ENCODE measurements at regions not wholly inside any gene's neighbourhood (a gene's known extent, or its start where the extent isn't known, plus 50 kb on each side); places are given as distances from the start of the nearest gene placed in this dataset.
"Not testable (repeated sequence)": the region's sequence is repeated elsewhere in the genome, so short reads cannot be mapped to it uniquely, and the experiment has no call there.

DNA sequence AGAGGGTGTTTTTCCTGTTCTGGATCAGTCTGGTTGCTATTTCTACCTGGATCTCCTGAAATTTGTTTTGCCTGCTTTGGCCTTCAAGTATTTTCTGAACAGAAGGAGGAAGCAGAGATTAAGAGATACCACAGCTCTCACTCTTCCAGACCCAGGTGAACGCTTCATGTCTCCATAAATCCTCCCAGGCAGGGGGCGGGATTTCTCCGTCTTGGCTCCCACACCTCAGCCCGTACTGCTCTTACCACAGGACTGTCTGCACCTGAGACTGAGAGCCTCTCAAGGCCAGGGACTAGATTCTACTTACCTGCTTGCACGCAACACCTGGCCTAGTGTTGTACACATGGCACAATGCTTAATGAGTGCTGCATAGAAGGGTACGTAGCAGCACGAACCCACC is 59.9 kb upstream of the LRPPRC start:
- no peak for DNase-seq (ENCODE audit: extremely low spot score in 2 of 2)
- Histone ChIP-seq H3K9me3 (no peaks in the 10 kb centered on the region), H3K27me3 (no peaks in the 10 kb centered on the region), H3K27ac (no peak overlapping the region), H3K36me3 (no peaks in the 10 kb centered on the region), H3K4me1 (no peaks in the 10 kb centered on the region), H3K4me3 (no peak overlapping the region)
- intact Hi-C loops (cut with DNase I): no loop called here
- no peak for TF ChIP-seq POLR2AphosphoS5 (IDR thresholded peaks at IDR 0.05; ENCODE audit: insufficient read depth in 1 of 2, low read depth in 1 of 2)
- TF ChIP-seq, protein P1, sequence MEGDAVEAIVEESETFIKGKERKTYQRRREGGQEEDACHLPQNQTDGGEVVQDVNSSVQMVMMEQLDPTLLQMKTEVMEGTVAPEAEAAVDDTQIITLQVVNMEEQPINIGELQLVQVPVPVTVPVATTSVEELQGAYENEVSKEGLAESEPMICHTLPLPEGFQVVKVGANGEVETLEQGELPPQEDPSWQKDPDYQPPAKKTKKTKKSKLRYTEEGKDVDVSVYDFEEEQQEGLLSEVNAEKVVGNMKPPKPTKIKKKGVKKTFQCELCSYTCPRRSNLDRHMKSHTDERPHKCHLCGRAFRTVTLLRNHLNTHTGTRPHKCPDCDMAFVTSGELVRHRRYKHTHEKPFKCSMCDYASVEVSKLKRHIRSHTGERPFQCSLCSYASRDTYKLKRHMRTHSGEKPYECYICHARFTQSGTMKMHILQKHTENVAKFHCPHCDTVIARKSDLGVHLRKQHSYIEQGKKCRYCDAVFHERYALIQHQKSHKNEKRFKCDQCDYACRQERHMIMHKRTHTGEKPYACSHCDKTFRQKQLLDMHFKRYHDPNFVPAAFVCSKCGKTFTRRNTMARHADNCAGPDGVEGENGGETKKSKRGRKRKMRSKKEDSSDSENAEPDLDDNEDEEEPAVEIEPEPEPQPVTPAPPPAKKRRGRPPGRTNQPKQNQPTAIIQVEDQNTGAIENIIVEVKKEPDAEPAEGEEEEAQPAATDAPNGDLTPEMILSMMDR (IDR thresholded peaks at IDR 0.05): no peak
- no peak for TF ChIP-seq POLR2A (IDR thresholded peaks at IDR 0.05)

GRCh38 chr2:44056947-44057346 is 61.2 kb upstream of the LRPPRC start:
- Histone ChIP-seq H3K36me3 (no peaks in the 10 kb centered on the region), H3K4me3 (no peak overlapping the region), H3K27ac (no peak overlapping the region), H3K27me3 (no peaks in the 10 kb centered on the region), H3K4me1 (no peaks in the 10 kb centered on the region), H3K9me3 (no peaks in the 10 kb centered on the region)
- no peak for DNase-seq (ENCODE audit: extremely low spot score in 2 of 2)
- intact Hi-C loops (cut with DNase I): no loop called here
- TF ChIP-seq, protein P1 (IDR thresholded peaks at IDR 0.05): no peak
- no peak for TF ChIP-seq POLR2AphosphoS5 (IDR thresholded peaks at IDR 0.05; ENCODE audit: insufficient read depth in 1 of 2, low read depth in 1 of 2)
- no peak for TF ChIP-seq POLR2A (IDR thresholded peaks at IDR 0.05)

DNA sequence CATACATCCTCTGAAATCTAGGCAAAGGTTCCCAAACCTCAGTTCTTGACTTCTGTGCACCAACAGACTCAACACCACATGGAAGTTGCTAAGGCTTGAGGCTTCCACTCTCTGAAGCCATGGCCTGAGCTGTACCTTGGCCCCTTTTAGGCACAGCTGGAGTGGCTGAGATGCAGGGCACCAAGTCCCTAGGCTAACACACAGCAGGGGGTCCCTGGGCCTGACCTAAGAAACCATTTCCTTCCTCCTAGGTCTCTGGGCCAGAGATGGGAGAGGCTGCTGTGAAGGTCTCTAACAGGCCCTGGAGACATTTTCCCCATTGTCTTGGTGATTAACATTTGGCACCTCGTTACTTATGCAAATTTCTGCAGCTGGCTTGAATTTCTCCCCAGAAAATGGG is 64.5 kb upstream of the LRPPRC start:
- DNase-seq (ENCODE audit: extremely low spot score in 2 of 2); intact Hi-C loops (cut with DNase I): not testable (repeated sequence)

GRCh38 chr2:44060990-44061389 is 65.2 kb upstream of the LRPPRC start:
- DNase-seq (ENCODE audit: extremely low spot score in 2 of 2): no peak
- TF ChIP-seq POLR2AphosphoS5 (IDR thresholded peaks at IDR 0.05; ENCODE audit: insufficient read depth in 1 of 2, low read depth in 1 of 2) (no peak), POLR2A (IDR thresholded peaks at IDR 0.05) (no peak)
- TF ChIP-seq, protein P1 (IDR thresholded peaks at IDR 0.05): no peak
- intact Hi-C loops (cut with DNase I): no loop called here
- Histone ChIP-seq H3K9me3 (no peaks in the 10 kb centered on the region), H3K4me1 (no peaks in the 10 kb centered on the region), H3K27me3 (no peaks in the 10 kb centered on the region), H3K36me3 (no peaks in the 10 kb centered on the region), H3K4me3 (no peak overlapping the region), H3K27ac (no peak overlapping the region)

More for the DNA sequence above, 64.5 kb upstream of the LRPPRC start:
- not testable (repeated sequence) for H3K4me1 ChIP-seq, H3K27ac ChIP-seq, H3K4me3 ChIP-seq, H3K27me3 ChIP-seq, H3K9me3 ChIP-seq, H3K36me3 ChIP-seq

DNA sequence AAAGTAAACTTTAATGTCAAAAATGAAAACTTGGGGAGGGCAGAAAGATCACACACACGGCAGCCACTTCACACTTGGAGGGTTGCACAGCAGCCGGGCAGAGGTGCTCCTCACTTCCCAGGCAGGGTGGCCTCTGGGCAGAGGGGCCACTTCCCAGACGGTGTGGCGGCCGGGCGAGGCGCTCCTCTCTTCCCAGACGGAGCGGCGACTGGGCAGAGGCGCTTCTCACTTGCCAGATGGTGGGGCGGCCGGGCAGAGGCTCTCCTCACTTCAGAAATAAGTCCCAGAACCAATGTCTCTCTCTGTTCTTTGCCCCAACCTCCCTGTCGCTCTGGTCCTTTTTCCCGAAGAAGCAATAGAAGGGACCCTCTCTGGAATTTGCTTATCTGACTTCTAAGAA is 65.7 kb upstream of the LRPPRC start:
- intact Hi-C loops (cut with DNase I): no loop called here
- TF ChIP-seq POLR2A (IDR thresholded peaks at IDR 0.05) (no peak), POLR2AphosphoS5 (IDR thresholded peaks at IDR 0.05; ENCODE audit: insufficient read depth in 1 of 2, low read depth in 1 of 2) (no peak)
- TF ChIP-seq, protein P1 (IDR thresholded peaks at IDR 0.05): no peak
- no peak for DNase-seq (ENCODE audit: extremely low spot score in 2 of 2)
- H3K27me3 ChIP-seq: no peaks in the 10 kb centered on the region
- H3K4me3 ChIP-seq: no peak overlapping the region
- no peaks in the 10 kb centered on the region for H3K4me1 ChIP-seq
- no peaks in the 10 kb centered on the region for H3K9me3 ChIP-seq
- H3K36me3 ChIP-seq: no peaks in the 10 kb centered on the region
- no peak overlapping the region for H3K27ac ChIP-seq

- DNase-seq (ENCODE audit: extremely low spot score in 2 of 2): no peak
- Histone ChIP-seq H3K27me3 (no peaks in the 10 kb centered on the region), H3K27ac (no peak overlapping the region), H3K4me1 (no peaks in the 10 kb centered on the region), H3K9me3 (no peaks in the 10 kb centered on the region), H3K36me3 (no peaks in the 10 kb centered on the region), H3K4me3 (no peak overlapping the region)
- intact Hi-C loops (cut with DNase I): no loop called here
- no peak for TF ChIP-seq POLR2AphosphoS5 (IDR thresholded peaks at IDR 0.05; ENCODE audit: insufficient read depth in 1 of 2, low read depth in 1 of 2)
- TF ChIP-seq, protein P1 (IDR thresholded peaks at IDR 0.05): no peak
- no peak for TF ChIP-seq POLR2A (IDR thresholded peaks at IDR 0.05)
Observed at GRCh38 chr2:44061876-44062275, 66.1 kb upstream of the LRPPRC start.

All from vagina (tissue), 2 donors.